HG02610 (cell line): ENCODE measurements at regions not wholly inside any gene's neighbourhood (a gene's known extent, or its start where the extent isn't known, plus 50 kb on each side); places are given as distances from the start of the nearest gene placed in this dataset.
"Not testable (repeated sequence)": the region's sequence is repeated elsewhere in the genome, so short reads cannot be mapped to it uniquely, and the experiment has no call there.

Source experiments
- ATAC-seq: cut with Tn5 transposase; IDR thresholded peaks from one replicate; pipeline ENCODE4 v1.9.1; 2021; ENCODE audit warnings: mild to moderate bottlenecking, moderate library complexity; ENCODE audit not compliant: unreplicated experiment

- no peak for ATAC-seq
Measured at GRCh38 chr3:181279239-181279565, 289.7 kb upstream of the DNAJC19 start.

DNA sequence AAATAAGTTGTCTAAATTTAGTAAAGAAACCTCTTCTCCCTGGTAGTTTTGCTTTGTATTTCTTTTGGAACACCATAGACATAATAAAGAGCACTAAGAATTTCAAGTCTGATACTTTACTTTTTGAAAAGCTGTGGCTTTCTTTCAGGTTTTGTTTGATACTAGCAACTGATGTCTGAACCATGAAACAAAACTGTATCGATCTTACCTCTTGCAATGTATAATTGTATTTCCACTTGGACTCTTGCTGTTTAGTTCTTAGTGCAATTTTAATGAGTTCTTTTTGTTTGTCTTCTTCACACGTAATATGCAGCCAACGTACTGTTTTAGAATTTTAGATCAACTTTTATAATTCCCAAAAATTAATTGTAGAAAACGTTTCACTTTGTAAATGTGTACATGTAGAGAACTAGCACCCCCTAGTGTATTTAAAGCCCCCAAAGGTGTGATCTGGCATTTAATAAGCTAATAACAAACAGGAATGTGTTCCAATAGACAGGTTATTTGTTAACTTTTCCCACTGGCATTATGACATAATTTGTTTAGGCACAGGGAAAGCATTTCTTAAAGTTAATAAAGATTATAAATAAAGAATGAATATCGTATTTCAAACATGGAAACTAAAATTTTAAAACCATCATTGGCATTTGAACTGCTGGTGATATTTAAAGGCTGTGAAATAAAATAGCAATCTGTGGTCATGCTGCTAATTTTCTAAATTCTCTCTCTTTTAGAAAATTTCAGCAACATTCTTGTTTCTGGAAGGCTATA lies 289.1 kb upstream of the DNAJC19 start:
- no peak for ATAC-seq

DNA sequence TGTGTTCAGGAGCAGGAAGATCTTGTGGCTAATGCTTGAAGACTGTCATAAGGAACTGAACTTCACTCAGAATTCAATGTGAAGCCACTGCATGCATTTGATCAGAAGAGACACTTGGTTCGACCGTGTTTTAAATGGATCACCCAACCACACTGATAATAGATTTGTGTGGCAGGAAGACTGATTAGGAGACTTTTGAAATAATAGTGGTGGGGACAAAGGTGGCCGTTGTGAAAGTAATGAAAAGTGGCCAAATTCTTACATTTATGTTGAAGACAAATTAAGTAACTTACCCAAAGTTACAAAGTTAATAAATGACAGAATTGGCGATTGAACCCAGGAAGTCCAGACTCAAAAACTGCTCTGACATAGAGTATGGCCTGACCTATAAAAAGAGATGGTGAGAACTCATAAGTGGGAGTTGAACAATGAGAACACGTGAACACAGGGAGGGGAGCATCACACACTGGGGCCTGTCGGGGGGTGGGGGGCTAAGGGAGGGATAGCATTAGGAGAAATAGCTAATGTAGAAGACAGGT lies 286.9 kb upstream of the DNAJC19 start:
- no peak for ATAC-seq

DNA sequence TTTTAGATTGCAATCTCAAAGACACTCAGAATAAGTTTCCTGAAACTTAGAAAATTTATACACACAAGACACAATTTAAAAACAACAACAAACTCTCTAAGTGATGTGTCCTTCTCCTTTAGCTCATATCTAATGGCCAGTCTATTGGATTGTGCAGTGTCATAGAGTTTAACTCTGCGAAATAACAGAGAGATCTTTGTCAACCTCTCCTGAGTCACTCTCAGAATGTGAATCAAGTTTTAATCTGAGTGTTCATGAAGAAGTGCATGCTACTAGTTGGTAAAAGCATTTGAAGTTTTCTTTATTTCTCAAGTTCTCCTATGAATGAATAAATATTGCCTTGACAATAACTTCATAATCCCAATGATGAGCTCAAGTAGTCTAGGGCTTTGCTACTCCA lies 284.5 kb upstream of the DNAJC19 start:
- no peak for ATAC-seq

- no peak for ATAC-seq
Measured at GRCh38 chr3:181267312-181267711, 277.8 kb upstream of the DNAJC19 start.

- ATAC-seq = peak; percentile 78
Measured at GRCh38 chr3:181265750-181266333, 276.3 kb upstream of the DNAJC19 start.

GRCh38 chr3:181264486-181264885 lies 274.9 kb upstream of the DNAJC19 start:
- ATAC-seq = peak; percentile 52

GRCh38 chr3:181253796-181254195 lies 264.3 kb upstream of the DNAJC19 start:
- ATAC-seq = no peak

DNA sequence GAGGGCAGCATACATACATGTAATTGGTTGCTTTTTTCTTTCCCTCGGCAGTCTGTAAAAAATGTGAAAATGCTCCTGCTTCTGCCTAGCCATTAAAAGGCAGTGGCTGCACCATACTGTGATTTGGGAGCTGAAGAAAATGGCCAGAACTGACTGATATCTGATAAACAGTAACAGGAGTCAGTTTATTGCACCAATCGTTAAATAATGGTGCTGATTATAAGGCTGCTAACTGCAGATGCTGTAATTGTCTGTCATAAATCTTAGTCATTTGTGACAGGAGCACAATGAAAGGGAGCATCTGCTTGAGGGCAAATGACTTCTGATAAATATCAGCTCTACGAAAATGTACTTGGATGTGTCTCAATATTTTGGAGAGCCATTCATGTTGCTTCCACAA lies 263.1 kb upstream of the DNAJC19 start:
- ATAC-seq = no peak

- no peak for ATAC-seq
Measured at GRCh38 chr3:181250714-181251113, 261.2 kb upstream of the DNAJC19 start.

GRCh38 chr3:181239441-181239840 lies 249.9 kb upstream of the DNAJC19 start:
- no peak for ATAC-seq

GRCh38 chr3:181230258-181230657 lies 240.7 kb upstream of the DNAJC19 start:
- ATAC-seq = no peak

DNA sequence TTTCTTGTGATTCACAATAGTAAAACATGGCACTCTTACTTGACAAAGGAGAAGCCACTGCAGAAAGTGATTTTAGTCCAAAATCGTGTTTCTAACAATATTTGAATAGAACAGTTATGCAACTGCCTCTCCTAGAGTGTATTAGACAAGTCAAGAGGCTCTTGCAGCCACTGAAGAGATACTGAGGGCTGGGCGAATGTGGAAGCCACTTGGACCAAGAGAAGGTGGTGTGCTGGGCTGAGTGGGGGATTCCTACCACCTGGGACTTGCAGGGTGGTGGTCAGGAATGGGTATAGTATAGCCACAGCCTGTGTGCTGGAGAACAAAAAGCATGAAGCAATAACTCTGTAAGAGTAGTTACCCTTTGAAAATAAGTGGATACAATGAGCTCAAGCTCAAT lies 223.8 kb upstream of the DNAJC19 start:
- ATAC-seq = no peak

GRCh38 chr3:181212271-181212670 lies 222.7 kb upstream of the DNAJC19 start:
- no peak for ATAC-seq

DNA sequence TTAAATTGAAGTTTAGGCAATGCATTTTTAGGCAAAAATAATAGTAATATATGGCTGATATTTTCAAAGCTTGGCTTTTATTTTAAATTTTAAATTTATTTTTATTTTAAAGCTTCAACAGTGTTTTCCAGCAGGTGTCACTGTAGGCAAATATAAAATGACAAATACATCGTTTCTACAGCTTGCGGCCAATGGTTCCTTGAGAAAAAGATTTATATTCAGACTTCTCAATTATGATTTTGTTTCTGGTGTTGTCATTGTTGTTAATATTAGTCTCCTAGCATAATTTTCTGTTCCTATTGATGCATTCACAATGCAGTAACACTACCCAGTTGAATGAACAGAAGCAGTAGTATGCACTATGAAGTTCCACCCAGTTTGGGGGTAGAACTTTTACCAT lies 220.7 kb upstream of the DNAJC19 start:
- no peak for ATAC-seq

DNA sequence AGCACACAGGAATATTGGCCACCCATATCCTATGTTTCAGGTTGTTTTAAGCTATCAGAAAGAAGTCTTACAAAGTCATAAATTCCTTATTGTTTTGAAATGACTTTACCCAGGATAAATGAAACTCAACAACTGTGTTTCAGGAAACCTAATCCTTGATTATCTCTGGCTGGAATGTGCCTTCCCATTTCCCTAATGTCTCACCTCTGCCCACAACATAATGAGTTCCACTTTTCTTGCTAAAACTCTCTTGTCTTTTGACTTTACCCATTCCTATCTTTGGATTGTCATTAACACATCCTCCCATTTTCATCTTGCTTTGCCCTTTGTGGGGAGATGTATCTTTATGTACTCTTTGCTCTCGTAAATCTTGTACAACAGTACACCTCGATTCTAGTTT lies 200.0 kb upstream of the DNAJC19 start:
- no peak for ATAC-seq

DNA sequence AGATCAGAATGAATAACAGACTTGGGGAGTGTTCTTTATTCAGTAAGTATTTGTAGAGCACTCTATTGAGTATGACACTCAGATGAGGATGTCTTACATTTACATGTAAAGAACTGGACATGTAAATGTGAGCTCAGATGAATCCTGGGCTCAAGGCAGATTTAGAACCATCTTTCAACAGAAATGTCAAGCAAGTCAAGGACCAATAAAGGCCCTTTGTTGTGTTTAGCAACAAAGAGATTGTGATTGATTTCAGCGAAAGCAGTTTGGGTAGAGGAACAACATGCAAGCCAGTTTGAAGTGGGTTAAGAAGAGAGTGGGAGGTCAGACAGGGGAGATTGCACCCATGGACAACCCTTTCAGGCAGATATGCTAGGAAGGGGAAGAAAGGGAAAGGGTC lies 194.2 kb upstream of the DNAJC19 start:
- ATAC-seq = no peak

DNA sequence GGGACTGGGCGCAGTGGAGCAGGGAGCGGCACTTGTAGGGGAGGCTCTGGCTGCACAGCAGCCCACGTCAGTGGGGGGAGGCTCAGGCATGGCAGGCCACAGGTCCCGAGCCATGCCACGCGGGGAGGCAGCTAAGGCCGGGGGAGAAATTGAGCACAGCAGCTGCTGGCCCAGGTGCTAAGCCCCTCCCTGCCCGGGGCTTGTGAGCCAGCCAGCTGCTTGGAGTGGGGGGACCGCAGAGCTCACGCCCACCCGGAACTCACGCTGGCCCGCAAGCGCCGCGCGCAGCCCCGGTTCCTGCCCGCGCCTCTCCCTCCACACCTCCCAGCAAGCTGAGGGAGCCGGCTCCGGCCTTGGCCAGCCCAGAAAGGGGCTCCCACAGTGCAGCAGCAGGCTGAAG lies 193.5 kb upstream of the DNAJC19 start:
- ATAC-seq = not testable (repeated sequence)

GRCh38 chr3:181178991-181179390 lies 189.5 kb upstream of the DNAJC19 start:
- ATAC-seq = no peak

DNA sequence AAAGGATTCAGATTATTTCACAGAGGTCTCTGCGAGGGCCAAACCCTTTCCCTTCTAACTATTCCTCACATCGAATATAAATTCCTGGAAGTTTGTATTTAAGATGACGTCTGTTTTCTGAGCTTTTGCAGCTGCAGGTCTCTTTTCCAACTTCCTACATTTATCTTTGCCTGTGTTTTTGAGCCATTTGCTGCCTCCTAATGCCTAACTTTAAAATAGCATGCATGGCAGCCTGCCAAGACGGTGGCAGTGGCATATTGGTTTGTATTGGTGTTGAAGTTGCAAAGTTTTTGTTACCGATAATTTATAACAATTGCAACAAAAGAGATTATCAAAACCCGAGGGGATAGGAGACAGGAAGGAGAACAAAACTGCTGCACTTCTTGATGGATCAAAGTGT lies 187.1 kb upstream of the DNAJC19 start:
- ATAC-seq = peak; percentile 40

- no peak for ATAC-seq
Measured at GRCh38 chr3:181174676-181175233, 185.2 kb upstream of the DNAJC19 start.

- ATAC-seq = no peak
Measured at GRCh38 chr3:181174022-181174421, 184.5 kb upstream of the DNAJC19 start.
